MCF 10A (cell line): ENCODE measurements at regions not wholly inside any gene's neighbourhood (a gene's known extent, or its start where the extent isn't known, plus 50 kb on each side); places are given as distances from the start of the nearest gene placed in this dataset.

Source experiments
- BruUV-seq: library from RNA; stranded (reverse); fragments of 400-500 nt; replicated peaks from 2 replicates; lab custom pipeline; 2021; lab: Mats Ljungman, UMichigan
- CTCF ChIA-PET: fragments of 300-600 bp; sonication (Branson Sonifier 250); formaldehyde crosslinking; extraction: SDS; loops from one replicate; lab custom pipeline; 2021; ENCODE audit warnings: antibody characterized with exemption, inconsistent platforms; lab: Yijun Ruan, JAX
- POLR2A ChIA-PET: fragments of 300-600, 350-650 bp; sonication (Branson Sonifier 250); formaldehyde crosslinking; extraction: SDS; loops from one replicate; lab custom pipeline; 2020; ENCODE audit warnings: antibody characterized with exemption, inconsistent platforms; lab: Yijun Ruan, JAX
- DNase-seq: peaks from one replicate; pipeline ENCODE4 v3.0.0-alpha.2; 2018; ENCODE audit not compliant: unreplicated experiment
- H3K27ac Mint-ChIP-seq: one replicate; pipeline ENCODE4 v1.8.0; 2022; ENCODE audit warnings: mild to moderate bottlenecking, low read depth, mixed read lengths; ENCODE audit not compliant: unreplicated experiment
- H3K27me3 Mint-ChIP-seq: one replicate; pipeline ENCODE4 v1.8.0; 2022; ENCODE audit warnings: mixed read lengths; ENCODE audit not compliant: insufficient read depth, unreplicated experiment
- H3K36me3 Mint-ChIP-seq: one replicate; pipeline ENCODE4 v1.8.0; 2022; ENCODE audit warnings: mild to moderate bottlenecking, moderate library complexity, mixed read lengths; ENCODE audit not compliant: insufficient read depth, unreplicated experiment
- H3K4me1 Mint-ChIP-seq: one replicate; pipeline ENCODE4 v1.8.0; 2022; ENCODE audit warnings: mixed read lengths; ENCODE audit not compliant: insufficient read depth, unreplicated experiment
- H3K4me3 Mint-ChIP-seq: one replicate; pipeline ENCODE4 v1.8.0; 2022; ENCODE audit warnings: mild to moderate bottlenecking, moderate library complexity, mixed read lengths; ENCODE audit not compliant: unreplicated experiment
- H3K9me3 Mint-ChIP-seq: one replicate; pipeline ENCODE4 v1.8.0; 2022; ENCODE audit warnings: mixed read lengths; ENCODE audit not compliant: unreplicated experiment
- CTCF ChIP-seq: fragments of 200-600 bp; IDR thresholded peaks from one replicate; pipeline ENCODE4 v1.8.0; 2022; ENCODE audit warnings: antibody characterized with exemption, mild to moderate bottlenecking; ENCODE audit not compliant: unreplicated experiment
- intact Hi-C: fragments of 100-400 bp; cut with micrococcal nuclease; formaldehyde crosslinking; loops from 2 replicates; pipeline ENCODE4 v1.14.1; 2022

GRCh38 chr14:26281280-26281998 is 316.4 kb downstream of the NOVA1 start:
- Mint-ChIP-seq H3K4me3 (no peak overlapping the region), H3K36me3 (no peaks in the 10 kb centered on the region), H3K27ac (no peak overlapping the region), H3K27me3 (no peaks in the 10 kb centered on the region), H3K4me1 (no peaks in the 10 kb centered on the region), H3K9me3 (no peaks in the 10 kb centered on the region)
- TF ChIP-seq CTCF, result no peak
- intact Hi-C loops, result no loop called here
- DNase-seq, result peak; percentile 69
- CTCF ChIA-PET, result no interaction called here
- POLR2A ChIA-PET, result interaction anchor here (1.3 kb wide), 1 partner anchor 9 kb away, joined by 3 read pairs; no protein-coding TSS in a partner anchor
- no TSS peak for BruUV-seq

GRCh38 chr14:26276757-26277156 is 321.1 kb downstream of the NOVA1 start:
- H3K27ac Mint-ChIP-seq, result no peak overlapping the region
- H3K36me3 Mint-ChIP-seq, result no peaks in the 10 kb centered on the region
- no peaks in the 10 kb centered on the region for H3K27me3 Mint-ChIP-seq
- no peaks in the 10 kb centered on the region for H3K4me1 Mint-ChIP-seq
- BruUV-seq, result no TSS peak
- intact Hi-C loops, result no loop called here
- H3K9me3 Mint-ChIP-seq, result peaks cover 11% of the 10 kb centered on the region
- TF ChIP-seq CTCF, result no peak
- H3K4me3 Mint-ChIP-seq, result no peak overlapping the region
- DNase-seq, result no peak
- CTCF ChIA-PET, result interaction anchor here (0.6 to 1.4 kb wide), 3 partner anchors 12 to 113 kb away, joined by 3 read pairs; no protein-coding TSS in a partner anchor
- POLR2A ChIA-PET, result no interaction called here

- intact Hi-C loops, result no loop called here
- ChIA-PET POLR2A (no interaction called here), CTCF (interaction anchor here (0.5 kb wide), 1 partner anchor 528 kb away, joined by 3 read pairs; no protein-coding TSS in a partner anchor)
- H3K4me1 Mint-ChIP-seq, result no peaks in the 10 kb centered on the region
- peaks cover 8% of the 10 kb centered on the region for H3K9me3 Mint-ChIP-seq
- no peaks in the 10 kb centered on the region for H3K36me3 Mint-ChIP-seq
- no TSS peak for BruUV-seq
- H3K4me3 Mint-ChIP-seq, result no peak overlapping the region
- DNase-seq, result no peak
- H3K27me3 Mint-ChIP-seq, result no peaks in the 10 kb centered on the region
- H3K27ac Mint-ChIP-seq, result no peak overlapping the region
- TF ChIP-seq CTCF, result no peak
These were observed 332.6 kb downstream of the NOVA1 start for GRCh38 chr14:26265170-26265685.

GRCh38 chr14:26261368-26262122 is 336.3 kb downstream of the NOVA1 start:
- ChIA-PET POLR2A (no interaction called here), CTCF (no interaction called here)
- no peaks in the 10 kb centered on the region for H3K4me1 Mint-ChIP-seq
- H3K36me3 Mint-ChIP-seq, result no peaks in the 10 kb centered on the region
- H3K27ac Mint-ChIP-seq, result no peak overlapping the region
- intact Hi-C loops, result no loop called here
- no peak overlapping the region for H3K4me3 Mint-ChIP-seq
- no TSS peak for BruUV-seq
- no peak for TF ChIP-seq CTCF
- DNase-seq, result no peak
- peaks cover 8% of the 10 kb centered on the region for H3K9me3 Mint-ChIP-seq
- no peaks in the 10 kb centered on the region for H3K27me3 Mint-ChIP-seq
